NCI-H1436 treated with DMSO at 0.1 percent for 48 hours (cell line): ENCODE measurements at regions not wholly inside any gene's neighbourhood (a gene's known extent, or its start where the extent isn't known, plus 50 kb on each side); places are given as distances from the start of the nearest gene placed in this dataset.

Source experiments
- DNase-seq: peaks from one replicate; lab custom pipeline; 2025; lab: John Stamatoyannopoulos, UW

DNA sequence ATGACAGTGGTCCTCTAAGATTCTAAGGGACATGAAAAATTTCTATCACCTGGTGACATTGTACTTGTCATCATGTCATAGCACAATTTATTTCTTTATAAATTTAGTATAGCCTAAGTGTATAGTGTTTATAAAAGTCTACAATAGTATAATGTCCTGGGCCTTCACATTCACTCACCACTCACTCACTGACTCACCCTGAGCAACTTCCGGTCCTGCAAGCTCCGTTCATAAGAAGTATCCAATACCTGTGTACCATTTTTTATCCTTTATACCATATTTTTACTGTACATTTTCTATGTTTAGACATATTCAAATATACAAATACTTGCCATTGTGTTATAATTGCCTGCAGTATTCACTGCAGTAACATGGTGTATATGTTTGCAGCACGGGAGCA lies 72.8 kb upstream of the DSEL start:
- DNase-seq, result no peak

DNA sequence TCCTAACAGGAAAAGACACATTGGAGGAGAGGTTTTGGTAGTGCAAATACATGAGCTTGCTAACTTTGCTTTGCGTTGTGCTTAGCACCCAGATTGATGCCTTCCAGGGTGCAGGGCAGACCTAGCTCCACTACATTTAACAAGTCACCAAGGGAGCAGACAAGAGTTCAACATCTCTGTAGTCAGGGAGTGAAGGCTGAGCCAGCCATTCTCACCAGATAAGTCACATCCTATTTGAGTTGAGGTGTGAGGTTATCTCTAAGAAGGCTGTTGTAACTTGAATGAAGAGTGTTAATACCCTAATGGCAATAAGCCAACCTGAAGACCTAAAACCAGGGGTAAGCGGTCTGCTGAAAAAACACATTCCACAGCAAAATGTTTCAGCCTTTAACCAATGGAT lies 69.6 kb upstream of the DSEL start:
- no peak for DNase-seq

DNA sequence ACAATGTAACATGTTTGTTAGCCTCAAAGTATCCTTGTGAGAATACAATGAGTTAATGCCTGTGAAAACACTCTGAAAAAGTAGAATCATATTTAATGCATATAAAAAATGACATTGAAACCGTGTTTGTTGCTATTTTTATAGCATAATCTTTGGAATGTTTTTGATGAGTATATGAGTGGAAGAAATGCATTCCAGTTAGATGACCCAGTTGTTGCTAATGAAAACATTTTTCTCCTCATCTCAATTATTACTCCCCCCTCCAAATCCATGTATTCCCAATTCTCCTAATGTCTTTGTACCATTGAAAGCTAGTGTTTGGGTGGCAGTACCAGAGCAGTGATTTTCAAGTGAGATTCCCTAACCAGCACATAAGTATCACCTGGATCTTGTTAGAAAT lies 67.1 kb upstream of the DSEL start:
- DNase-seq, result no peak

- no peak for DNase-seq
Measured at GRCh38 chr18:67582488-67582887, 66.0 kb upstream of the DSEL start.

DNA sequence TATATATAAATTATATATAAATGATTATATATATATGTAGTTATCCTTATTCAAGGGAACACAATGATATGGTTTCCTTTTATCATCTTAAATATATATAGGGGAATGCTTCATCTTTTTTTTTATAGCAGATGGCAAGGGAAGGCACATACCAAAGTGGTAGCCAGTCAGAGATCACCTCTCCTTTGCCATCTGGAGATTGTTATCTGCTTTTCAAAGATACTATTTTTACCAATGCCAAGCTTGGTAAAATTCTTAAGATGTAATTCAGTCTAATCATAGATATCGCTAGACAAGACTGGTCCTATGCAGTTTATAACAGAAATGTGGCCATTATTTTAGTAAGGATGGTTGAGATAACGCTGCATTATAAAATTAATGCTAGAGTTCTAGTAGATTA lies 64.7 kb upstream of the DSEL start:
- no peak for DNase-seq

- DNase-seq, result no peak
Measured at GRCh38 chr18:67577386-67577785, 60.9 kb upstream of the DSEL start.

GRCh38 chr18:67574749-67575148 lies 58.2 kb upstream of the DSEL start:
- DNase-seq, result no peak

GRCh38 chr18:67568166-67568565 lies 51.6 kb upstream of the DSEL start:
- no peak for DNase-seq
